ENCODE measurements at regions not wholly inside any gene's neighbourhood (a gene's known extent, or its start where the extent isn't known, plus 50 kb on each side); places are given as distances from the start of the nearest gene placed in this dataset.
"Not testable (repeated sequence)": the region's sequence is repeated elsewhere in the genome, so short reads cannot be mapped to it uniquely, and the experiment has no call there.

- Histone ChIP-seq H3K4me1 (ENCODE audit: control insufficient read depth, insufficient read depth, low read length) (no peaks in the 10 kb centered on the region), H3K4me3 (ENCODE audit: low read length) (no peak overlapping the region), H3K27me3 (ENCODE audit: control insufficient read depth, insufficient read depth, low read length) (no peaks in the 10 kb centered on the region), H3K27ac (ENCODE audit: low read length) (no peak overlapping the region), H3K36me3 (ENCODE audit: control insufficient read depth, insufficient read depth, low read length) (no peaks in the 10 kb centered on the region), H3K9me3 (ENCODE audit: control insufficient read depth, low read depth, low read length) (no peaks in the 10 kb centered on the region)
- no peak for DNase-seq
These were observed 128.4 kb upstream of the GMNC start for GRCh38 chr3:190990898-190991297.

- Histone ChIP-seq H3K27me3 (ENCODE audit: control insufficient read depth, insufficient read depth, low read length) (no peaks in the 10 kb centered on the region), H3K4me1 (ENCODE audit: control insufficient read depth, insufficient read depth, low read length) (no peaks in the 10 kb centered on the region), H3K4me3 (ENCODE audit: low read length) (no peak overlapping the region), H3K9me3 (ENCODE audit: control insufficient read depth, low read depth, low read length) (no peaks in the 10 kb centered on the region), H3K27ac (ENCODE audit: low read length) (no peak overlapping the region), H3K36me3 (ENCODE audit: control insufficient read depth, insufficient read depth, low read length) (no peaks in the 10 kb centered on the region)
- WGBS (ENCODE audit: insufficient coverage, low lambda C conversion rate), result no CpG with 5 or more reads among the region's 2 CpGs
- DNase-seq, result no peak
These were observed 126.7 kb upstream of the GMNC start for GRCh38 chr3:190989218-190989617.

- Histone ChIP-seq H3K9me3 (ENCODE audit: control insufficient read depth, low read depth, low read length) (no peaks in the 10 kb centered on the region), H3K36me3 (ENCODE audit: control insufficient read depth, insufficient read depth, low read length) (no peaks in the 10 kb centered on the region), H3K27ac (ENCODE audit: low read length) (no peak overlapping the region), H3K4me3 (ENCODE audit: low read length) (no peak overlapping the region), H3K4me1 (ENCODE audit: control insufficient read depth, insufficient read depth, low read length) (no peaks in the 10 kb centered on the region), H3K27me3 (ENCODE audit: control insufficient read depth, insufficient read depth, low read length) (no peaks in the 10 kb centered on the region)
- no peak for DNase-seq
- no CpG with 5 or more reads among the region's 2 CpGs for WGBS (ENCODE audit: insufficient coverage, low lambda C conversion rate)
These were observed 125.6 kb upstream of the GMNC start for GRCh38 chr3:190988102-190988501.

- no peaks in the 10 kb centered on the region for H3K27me3 ChIP-seq (ENCODE audit: control insufficient read depth, insufficient read depth, low read length)
These were observed 122.2 kb upstream of the GMNC start for GRCh38 chr3:190984502-190985244.

GRCh38 chr3:190983875-190984274, 121.4 kb upstream of the GMNC start:
- Histone ChIP-seq H3K27me3 (ENCODE audit: control insufficient read depth, insufficient read depth, low read length) (no peaks in the 10 kb centered on the region), H3K4me3 (ENCODE audit: low read length) (no peak overlapping the region), H3K4me1 (ENCODE audit: control insufficient read depth, insufficient read depth, low read length) (no peaks in the 10 kb centered on the region), H3K36me3 (ENCODE audit: control insufficient read depth, insufficient read depth, low read length) (no peaks in the 10 kb centered on the region), H3K27ac (ENCODE audit: low read length) (no peak overlapping the region), H3K9me3 (ENCODE audit: control insufficient read depth, low read depth, low read length) (no peaks in the 10 kb centered on the region)
- DNase-seq, result no peak
- no CpG with 5 or more reads among the region's 1 CpG for WGBS (ENCODE audit: insufficient coverage, low lambda C conversion rate)

More at GRCh38 chr3:190984502-190985244, 122.2 kb upstream of the GMNC start:
- 88% methylated on average over 1 of the region's 4 CpGs for WGBS (ENCODE audit: insufficient coverage, low lambda C conversion rate)
- DNase-seq, result no peak
- no peak overlapping the region for H3K4me3 ChIP-seq (ENCODE audit: low read length)
- H3K36me3 ChIP-seq (ENCODE audit: control insufficient read depth, insufficient read depth, low read length), result no peaks in the 10 kb centered on the region
- H3K4me1 ChIP-seq (ENCODE audit: control insufficient read depth, insufficient read depth, low read length), result no peaks in the 10 kb centered on the region
- no peak overlapping the region for H3K27ac ChIP-seq (ENCODE audit: low read length)
- no peaks in the 10 kb centered on the region for H3K9me3 ChIP-seq (ENCODE audit: control insufficient read depth, low read depth, low read length)

- H3K4me1 ChIP-seq (ENCODE audit: control insufficient read depth, insufficient read depth, low read length), result no peaks in the 10 kb centered on the region
- H3K9me3 ChIP-seq (ENCODE audit: control insufficient read depth, low read depth, low read length), result no peaks in the 10 kb centered on the region
- no peaks in the 10 kb centered on the region for H3K36me3 ChIP-seq (ENCODE audit: control insufficient read depth, insufficient read depth, low read length)
- no peak overlapping the region for H3K27ac ChIP-seq (ENCODE audit: low read length)
- H3K27me3 ChIP-seq (ENCODE audit: control insufficient read depth, insufficient read depth, low read length), result no peaks in the 10 kb centered on the region
- 60% methylated on average over 3 of the region's 3 CpGs for WGBS (ENCODE audit: insufficient coverage, low lambda C conversion rate)
- no peak overlapping the region for H3K4me3 ChIP-seq (ENCODE audit: low read length)
- DNase-seq, result no peak
These were observed 111.3 kb upstream of the GMNC start for GRCh38 chr3:190973771-190974170.

GRCh38 chr3:190972840-190973270, 110.4 kb upstream of the GMNC start:
- WGBS (ENCODE audit: insufficient coverage, low lambda C conversion rate), result 50% methylated on average over 1 of the region's 1 CpG
- Histone ChIP-seq H3K9me3 (ENCODE audit: control insufficient read depth, low read depth, low read length) (no peaks in the 10 kb centered on the region), H3K4me1 (ENCODE audit: control insufficient read depth, insufficient read depth, low read length) (no peaks in the 10 kb centered on the region), H3K36me3 (ENCODE audit: control insufficient read depth, insufficient read depth, low read length) (no peaks in the 10 kb centered on the region), H3K4me3 (ENCODE audit: low read length) (no peak overlapping the region), H3K27me3 (ENCODE audit: control insufficient read depth, insufficient read depth, low read length) (no peaks in the 10 kb centered on the region), H3K27ac (ENCODE audit: low read length) (no peak overlapping the region)
- no peak for DNase-seq

- Histone ChIP-seq H3K4me1 (ENCODE audit: control insufficient read depth, insufficient read depth, low read length) (no peaks in the 10 kb centered on the region), H3K27me3 (ENCODE audit: control insufficient read depth, insufficient read depth, low read length) (no peaks in the 10 kb centered on the region), H3K27ac (ENCODE audit: low read length) (no peak overlapping the region), H3K9me3 (ENCODE audit: control insufficient read depth, low read depth, low read length) (no peaks in the 10 kb centered on the region), H3K36me3 (ENCODE audit: control insufficient read depth, insufficient read depth, low read length) (no peaks in the 10 kb centered on the region), H3K4me3 (ENCODE audit: low read length) (no peak overlapping the region)
- no peak for DNase-seq
- WGBS (ENCODE audit: insufficient coverage, low lambda C conversion rate), result 60% methylated on average over 1 of the region's 5 CpGs
These were observed 109.7 kb upstream of the GMNC start for GRCh38 chr3:190972196-190972595.

- Histone ChIP-seq H3K27ac (ENCODE audit: low read length) (no peak overlapping the region), H3K27me3 (ENCODE audit: control insufficient read depth, insufficient read depth, low read length) (no peaks in the 10 kb centered on the region), H3K4me1 (ENCODE audit: control insufficient read depth, insufficient read depth, low read length) (no peaks in the 10 kb centered on the region), H3K9me3 (ENCODE audit: control insufficient read depth, low read depth, low read length) (no peaks in the 10 kb centered on the region), H3K4me3 (ENCODE audit: low read length) (no peak overlapping the region), H3K36me3 (ENCODE audit: control insufficient read depth, insufficient read depth, low read length) (no peaks in the 10 kb centered on the region)
- DNase-seq, result no peak
These were observed 108.1 kb upstream of the GMNC start for GRCh38 chr3:190970560-190970959.

GRCh38 chr3:190968616-190969015, 106.1 kb upstream of the GMNC start:
- Histone ChIP-seq H3K4me1 (ENCODE audit: control insufficient read depth, insufficient read depth, low read length) (no peaks in the 10 kb centered on the region), H3K9me3 (ENCODE audit: control insufficient read depth, low read depth, low read length) (no peaks in the 10 kb centered on the region), H3K27ac (ENCODE audit: low read length) (no peak overlapping the region), H3K4me3 (ENCODE audit: low read length) (no peak overlapping the region), H3K27me3 (ENCODE audit: control insufficient read depth, insufficient read depth, low read length) (no peaks in the 10 kb centered on the region), H3K36me3 (ENCODE audit: control insufficient read depth, insufficient read depth, low read length) (no peaks in the 10 kb centered on the region)
- WGBS (ENCODE audit: insufficient coverage, low lambda C conversion rate), result 80% methylated on average over 1 of the region's 2 CpGs
- no peak for DNase-seq

- WGBS (ENCODE audit: insufficient coverage, low lambda C conversion rate), result no CpG with 5 or more reads among the region's 20 CpGs
- H3K4me1 ChIP-seq (ENCODE audit: control insufficient read depth, insufficient read depth, low read length); H3K27ac ChIP-seq (ENCODE audit: low read length); H3K9me3 ChIP-seq (ENCODE audit: control insufficient read depth, low read depth, low read length); DNase-seq; H3K36me3 ChIP-seq (ENCODE audit: control insufficient read depth, insufficient read depth, low read length); H3K27me3 ChIP-seq (ENCODE audit: control insufficient read depth, insufficient read depth, low read length); H3K4me3 ChIP-seq (ENCODE audit: low read length): not testable (repeated sequence)
These were observed 102.4 kb upstream of the GMNC start for GRCh38 chr3:190964931-190965330.

All from large intestine (tissue), 3 donors.